Vagina (tissue), 2 donors: ENCODE measurements at regions not wholly inside any gene's neighbourhood (a gene's known extent, or its start where the extent isn't known, plus 50 kb on each side); places are given as distances from the start of the nearest gene placed in this dataset.

Source experiments
- DNase-seq, 2 donors: peaks; one replicate each; pipeline ENCODE4 v3.0.0-alpha.2; 2017; ENCODE audit errors: extremely low spot score in 2 of 2
- H3K27ac ChIP-seq: fragments of 200-600 bp; sonication (generic); one replicate; pipeline ENCODE4 v1.5.1; 2019
- H3K27me3 ChIP-seq: fragments of 200-600 bp; sonication (generic); one replicate; pipeline ENCODE4 v1.5.1; 2019
- H3K36me3 ChIP-seq, 2 donors: fragments of 200-600 bp; sonication (generic); one replicate each; pipeline ENCODE4 v1.5.1; 2017 to 2019
- H3K4me1 ChIP-seq: fragments of 200-600 bp; sonication (generic); one replicate; pipeline ENCODE4 v1.5.1; 2019
- H3K4me3 ChIP-seq, 2 donors: fragments of 200-600 bp; sonication (generic); 1 replicate in 1 of 2; 2 replicates in 1 of 2; pipeline ENCODE4 v1.5.1; 2016 to 2019
- H3K9me3 ChIP-seq: fragments of 200-600 bp; sonication (generic); one replicate; pipeline ENCODE4 v1.5.1; 2019
- CTCF ChIP-seq, 3 experiments: fragments of 450-650 bp in 2 of 3; fragments of 200-600 bp in 1 of 3; sonication (generic) in 1 of 3; IDR thresholded peaks; one replicate each; pipeline ENCODE4 v1.5.1; 2017 to 2019; ENCODE audit warnings: antibody characterized with exemption in 3 of 3, mild to moderate bottlenecking in 2 of 3, moderate library complexity in 2 of 3
- POLR2A ChIP-seq, 2 donors: fragments of 450-650 bp; IDR thresholded peaks; one replicate each; pipeline ENCODE4 v1.6.1; 2017; ENCODE audit warnings: antibody characterized with exemption in 2 of 2, mild to moderate bottlenecking in 2 of 2, moderate library complexity in 2 of 2
- POLR2AphosphoS5 ChIP-seq, 2 donors: sonication (generic); formaldehyde crosslinking; IDR thresholded peaks; one replicate each; pipeline ENCODE4 v1.9.0; 2017; ENCODE audit warnings: antibody characterized with exemption in 2 of 2, mild to moderate bottlenecking in 2 of 2, low read depth in 1 of 2; ENCODE audit not compliant: insufficient read depth in 1 of 2
- intact Hi-C: fragments of 100-400 bp; cut with DNase I; formaldehyde crosslinking; loops from one replicate; pipeline ENCODE4 v1.15.1; 2023

GRCh38 chr15:95410757-95411156 lies 919.7 kb upstream of the NR2F2 start:
- Histone ChIP-seq H3K27ac (no peak overlapping the region), H3K9me3 (no peaks in the 10 kb centered on the region), H3K4me1 (peaks cover 1% of the 10 kb centered on the region), H3K36me3 (no peaks in the 10 kb centered on the region), H3K27me3 (no peaks in the 10 kb centered on the region), H3K4me3 (no peak overlapping the region)
- no peak for DNase-seq
- no peak for TF ChIP-seq POLR2A (IDR thresholded peaks at IDR 0.05)
- no peak for TF ChIP-seq POLR2AphosphoS5 (IDR thresholded peaks at IDR 0.05; ENCODE audit: insufficient read depth in 1 of 2, low read depth in 1 of 2)
- no peak for TF ChIP-seq CTCF (IDR thresholded peaks at IDR 0.05)
- intact Hi-C loops: loop anchor here (10.0 kb wide), 1 partner anchor 86 kb away; no protein-coding TSS in a partner anchor

GRCh38 chr15:95416576-95416975 lies 913.9 kb upstream of the NR2F2 start:
- no peaks in the 10 kb centered on the region for H3K27me3 ChIP-seq
- H3K4me3 ChIP-seq: no peak overlapping the region
- intact Hi-C loops: loop anchor here (10.0 kb wide), 1 partner anchor 92 kb away; no protein-coding TSS in a partner anchor
- TF ChIP-seq POLR2A (IDR thresholded peaks at IDR 0.05): no peak
- TF ChIP-seq POLR2AphosphoS5 (IDR thresholded peaks at IDR 0.05; ENCODE audit: insufficient read depth in 1 of 2, low read depth in 1 of 2): no peak
- TF ChIP-seq CTCF (IDR thresholded peaks at IDR 0.05): no peak
- peaks cover 14% of the 10 kb centered on the region for H3K4me1 ChIP-seq
- H3K36me3 ChIP-seq: no peaks in the 10 kb centered on the region
- H3K27ac ChIP-seq: peak overlapping the region; percentile 68
- no peak for DNase-seq
- no peaks in the 10 kb centered on the region for H3K9me3 ChIP-seq

GRCh38 chr15:95417761-95418160 lies 912.7 kb upstream of the NR2F2 start:
- no peak overlapping the region for H3K4me3 ChIP-seq
- no peaks in the 10 kb centered on the region for H3K36me3 ChIP-seq
- TF ChIP-seq POLR2AphosphoS5 (IDR thresholded peaks at IDR 0.05; ENCODE audit: insufficient read depth in 1 of 2, low read depth in 1 of 2): no peak
- TF ChIP-seq POLR2A (IDR thresholded peaks at IDR 0.05): no peak
- TF ChIP-seq CTCF (IDR thresholded peaks at IDR 0.05): no peak
- no peaks in the 10 kb centered on the region for H3K9me3 ChIP-seq
- no peaks in the 10 kb centered on the region for H3K27me3 ChIP-seq
- peaks cover 14% of the 10 kb centered on the region for H3K4me1 ChIP-seq
- no peak for DNase-seq
- intact Hi-C loops: loop anchor here (10.0 kb wide), 1 partner anchor 93 kb away; no protein-coding TSS in a partner anchor
- H3K27ac ChIP-seq: peak overlapping the region; percentile 68

GRCh38 chr15:95422255-95422654 lies 908.2 kb upstream of the NR2F2 start:
- intact Hi-C loops: no loop called here
- H3K4me3 ChIP-seq: no peak overlapping the region
- TF ChIP-seq CTCF (IDR thresholded peaks at IDR 0.05): no peak
- no peak for TF ChIP-seq POLR2AphosphoS5 (IDR thresholded peaks at IDR 0.05; ENCODE audit: insufficient read depth in 1 of 2, low read depth in 1 of 2)
- TF ChIP-seq POLR2A (IDR thresholded peaks at IDR 0.05): no peak
- DNase-seq: no peak
- no peaks in the 10 kb centered on the region for H3K4me1 ChIP-seq
- no peaks in the 10 kb centered on the region for H3K27me3 ChIP-seq
- H3K9me3 ChIP-seq: no peaks in the 10 kb centered on the region
- no peaks in the 10 kb centered on the region for H3K36me3 ChIP-seq
- no peak overlapping the region for H3K27ac ChIP-seq

- no peaks in the 10 kb centered on the region for H3K4me1 ChIP-seq
- H3K27me3 ChIP-seq: no peaks in the 10 kb centered on the region
- TF ChIP-seq POLR2AphosphoS5 (IDR thresholded peaks at IDR 0.05; ENCODE audit: insufficient read depth in 1 of 2, low read depth in 1 of 2) (no peak), POLR2A (IDR thresholded peaks at IDR 0.05) (no peak), CTCF (IDR thresholded peaks at IDR 0.05) (no peak)
- H3K27ac ChIP-seq: no peak overlapping the region
- no peak overlapping the region for H3K4me3 ChIP-seq
- H3K36me3 ChIP-seq: no peaks in the 10 kb centered on the region
- no peaks in the 10 kb centered on the region for H3K9me3 ChIP-seq
- DNase-seq: no peak
- intact Hi-C loops: no loop called here
Measured at GRCh38 chr15:95425859-95426258, 904.6 kb upstream of the NR2F2 start.
